SU-DHL-6 (cell line): ENCODE measurements at regions not wholly inside any gene's neighbourhood (a gene's known extent, or its start where the extent isn't known, plus 50 kb on each side); places are given as distances from the start of the nearest gene placed in this dataset.

Experiments used
- EZH2phosphoT487 ChIP-seq: fragments of 200-600 bp; sonication (generic), shearing (Covaris generic); conservative IDR thresholded peaks from 2 replicates; pipeline ENCODE4 v1.6.1; 2018; ENCODE audit warnings: mild to moderate bottlenecking, antibody characterized with exemption, low read length, moderate library complexity, mixed read lengths
- TF ChIP-seq, protein P1 (sequence below): fragments of 200-600 bp; sonication (generic); IDR thresholded peaks from one replicate; pipeline ENCODE4 v1.5.1; 2017; ENCODE audit warnings: antibody characterized with exemption, mild to moderate bottlenecking, low read length, moderate library complexity; ENCODE audit not compliant: insufficient read depth, poor library complexity, severe bottlenecking

DNA sequence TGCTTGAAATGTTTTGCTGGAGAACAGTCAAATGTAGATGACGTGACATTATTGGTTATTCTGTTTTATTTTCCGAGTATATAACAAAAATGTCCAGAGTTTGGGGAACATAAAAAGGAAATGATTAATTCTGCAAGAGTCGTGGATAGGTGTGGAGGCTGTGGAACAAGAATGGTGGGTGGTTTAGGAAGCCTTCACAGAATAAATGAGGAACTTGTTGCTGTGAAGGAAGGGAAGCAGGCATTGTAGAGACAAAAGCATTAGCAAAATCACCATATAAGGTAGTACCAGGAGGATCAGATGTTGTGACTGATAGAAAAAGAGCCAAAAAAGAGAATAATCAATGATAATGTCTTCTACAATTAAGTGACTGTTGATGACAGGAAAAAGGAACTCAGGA lies 66.2 kb upstream of the CNTLN start:
- TF ChIP-seq, protein P1, sequence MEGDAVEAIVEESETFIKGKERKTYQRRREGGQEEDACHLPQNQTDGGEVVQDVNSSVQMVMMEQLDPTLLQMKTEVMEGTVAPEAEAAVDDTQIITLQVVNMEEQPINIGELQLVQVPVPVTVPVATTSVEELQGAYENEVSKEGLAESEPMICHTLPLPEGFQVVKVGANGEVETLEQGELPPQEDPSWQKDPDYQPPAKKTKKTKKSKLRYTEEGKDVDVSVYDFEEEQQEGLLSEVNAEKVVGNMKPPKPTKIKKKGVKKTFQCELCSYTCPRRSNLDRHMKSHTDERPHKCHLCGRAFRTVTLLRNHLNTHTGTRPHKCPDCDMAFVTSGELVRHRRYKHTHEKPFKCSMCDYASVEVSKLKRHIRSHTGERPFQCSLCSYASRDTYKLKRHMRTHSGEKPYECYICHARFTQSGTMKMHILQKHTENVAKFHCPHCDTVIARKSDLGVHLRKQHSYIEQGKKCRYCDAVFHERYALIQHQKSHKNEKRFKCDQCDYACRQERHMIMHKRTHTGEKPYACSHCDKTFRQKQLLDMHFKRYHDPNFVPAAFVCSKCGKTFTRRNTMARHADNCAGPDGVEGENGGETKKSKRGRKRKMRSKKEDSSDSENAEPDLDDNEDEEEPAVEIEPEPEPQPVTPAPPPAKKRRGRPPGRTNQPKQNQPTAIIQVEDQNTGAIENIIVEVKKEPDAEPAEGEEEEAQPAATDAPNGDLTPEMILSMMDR: no peak
- no peak for TF ChIP-seq EZH2phosphoT487
